MCF 10A (cell line): ENCODE measurements at regions not wholly inside any gene's neighbourhood (a gene's known extent, or its start where the extent isn't known, plus 50 kb on each side); places are given as distances from the start of the nearest gene placed in this dataset.
A peak's percentile ranks its signal among the peaks of the same experiment; 100 is the strongest.

ENCODE experiments used
- BruUV-seq: library from RNA; stranded (reverse); fragments of 400-500 nt; replicated peaks from 2 replicates; lab custom pipeline; 2021; lab: Mats Ljungman, UMichigan
- CTCF ChIA-PET: fragments of 300-600 bp; sonication (Branson Sonifier 250); formaldehyde crosslinking; extraction: SDS; loops from one replicate; lab custom pipeline; 2021; ENCODE audit warnings: antibody characterized with exemption, inconsistent platforms; lab: Yijun Ruan, JAX
- POLR2A ChIA-PET: fragments of 300-600, 350-650 bp; sonication (Branson Sonifier 250); formaldehyde crosslinking; extraction: SDS; loops from one replicate; lab custom pipeline; 2020; ENCODE audit warnings: antibody characterized with exemption, inconsistent platforms; lab: Yijun Ruan, JAX
- DNase-seq: peaks from one replicate; pipeline ENCODE4 v3.0.0-alpha.2; 2018; ENCODE audit not compliant: unreplicated experiment
- H3K27ac Mint-ChIP-seq: one replicate; pipeline ENCODE4 v1.8.0; 2022; ENCODE audit warnings: mild to moderate bottlenecking, low read depth, mixed read lengths; ENCODE audit not compliant: unreplicated experiment
- H3K27me3 Mint-ChIP-seq: one replicate; pipeline ENCODE4 v1.8.0; 2022; ENCODE audit warnings: mixed read lengths; ENCODE audit not compliant: insufficient read depth, unreplicated experiment
- H3K36me3 Mint-ChIP-seq: one replicate; pipeline ENCODE4 v1.8.0; 2022; ENCODE audit warnings: mild to moderate bottlenecking, moderate library complexity, mixed read lengths; ENCODE audit not compliant: insufficient read depth, unreplicated experiment
- H3K4me1 Mint-ChIP-seq: one replicate; pipeline ENCODE4 v1.8.0; 2022; ENCODE audit warnings: mixed read lengths; ENCODE audit not compliant: insufficient read depth, unreplicated experiment
- H3K4me3 Mint-ChIP-seq: one replicate; pipeline ENCODE4 v1.8.0; 2022; ENCODE audit warnings: mild to moderate bottlenecking, moderate library complexity, mixed read lengths; ENCODE audit not compliant: unreplicated experiment
- H3K9me3 Mint-ChIP-seq: one replicate; pipeline ENCODE4 v1.8.0; 2022; ENCODE audit warnings: mixed read lengths; ENCODE audit not compliant: unreplicated experiment
- intact Hi-C: fragments of 100-400 bp; cut with micrococcal nuclease; formaldehyde crosslinking; loops from 2 replicates; pipeline ENCODE4 v1.14.1; 2022
- TF ChIP-seq, protein P1 (sequence below): fragments of 200-600 bp; IDR thresholded peaks from one replicate; pipeline ENCODE4 v1.8.0; 2022; ENCODE audit warnings: antibody characterized with exemption, mild to moderate bottlenecking; ENCODE audit not compliant: unreplicated experiment

DNA sequence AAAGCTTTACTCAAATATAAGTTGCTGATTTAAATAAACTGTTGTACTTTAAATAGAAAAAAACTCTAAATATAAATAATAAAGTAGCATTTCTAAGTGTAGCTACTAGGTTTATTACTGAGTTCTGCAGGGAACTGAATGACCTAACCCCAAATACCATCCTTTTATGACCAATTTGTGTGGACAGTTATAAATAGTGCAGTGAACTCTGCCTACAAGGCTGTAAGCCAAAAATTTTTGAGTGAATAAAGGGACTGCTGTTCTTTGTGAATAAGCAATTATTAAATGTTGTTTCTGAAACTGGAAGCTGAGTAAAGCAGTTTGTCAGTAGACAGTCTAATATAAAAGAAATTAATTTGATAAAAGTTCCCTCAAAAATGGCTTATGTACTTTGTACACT, 90.8 kb upstream of the ELOVL5 start:
- H3K27ac Mint-ChIP-seq = no peak overlapping the region
- H3K27me3 Mint-ChIP-seq = no peaks in the 10 kb centered on the region
- DNase-seq = no peak
- peaks cover 22% of the 10 kb centered on the region for H3K4me1 Mint-ChIP-seq
- TF ChIP-seq, protein P1, sequence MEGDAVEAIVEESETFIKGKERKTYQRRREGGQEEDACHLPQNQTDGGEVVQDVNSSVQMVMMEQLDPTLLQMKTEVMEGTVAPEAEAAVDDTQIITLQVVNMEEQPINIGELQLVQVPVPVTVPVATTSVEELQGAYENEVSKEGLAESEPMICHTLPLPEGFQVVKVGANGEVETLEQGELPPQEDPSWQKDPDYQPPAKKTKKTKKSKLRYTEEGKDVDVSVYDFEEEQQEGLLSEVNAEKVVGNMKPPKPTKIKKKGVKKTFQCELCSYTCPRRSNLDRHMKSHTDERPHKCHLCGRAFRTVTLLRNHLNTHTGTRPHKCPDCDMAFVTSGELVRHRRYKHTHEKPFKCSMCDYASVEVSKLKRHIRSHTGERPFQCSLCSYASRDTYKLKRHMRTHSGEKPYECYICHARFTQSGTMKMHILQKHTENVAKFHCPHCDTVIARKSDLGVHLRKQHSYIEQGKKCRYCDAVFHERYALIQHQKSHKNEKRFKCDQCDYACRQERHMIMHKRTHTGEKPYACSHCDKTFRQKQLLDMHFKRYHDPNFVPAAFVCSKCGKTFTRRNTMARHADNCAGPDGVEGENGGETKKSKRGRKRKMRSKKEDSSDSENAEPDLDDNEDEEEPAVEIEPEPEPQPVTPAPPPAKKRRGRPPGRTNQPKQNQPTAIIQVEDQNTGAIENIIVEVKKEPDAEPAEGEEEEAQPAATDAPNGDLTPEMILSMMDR = no peak
- H3K9me3 Mint-ChIP-seq = no peaks in the 10 kb centered on the region
- POLR2A ChIA-PET = interaction anchor here (0.6 to 2.4 kb wide), 7 partner anchors 8 to 995 kb away, joined by 3 to 13 read pairs (median 3); no protein-coding TSS in a partner anchor
- no peak overlapping the region for H3K4me3 Mint-ChIP-seq
- BruUV-seq = no TSS peak
- CTCF ChIA-PET = interaction anchor here (0.5 to 2.4 kb wide), 6 partner anchors 25 to 327 kb away, joined by 3 to 15 read pairs (median 3); no protein-coding TSS in a partner anchor
- H3K36me3 Mint-ChIP-seq = no peaks in the 10 kb centered on the region
- intact Hi-C loops = loop anchor here (5.0 kb wide), 1 partner anchor 43 kb away; no protein-coding TSS in a partner anchor

DNA sequence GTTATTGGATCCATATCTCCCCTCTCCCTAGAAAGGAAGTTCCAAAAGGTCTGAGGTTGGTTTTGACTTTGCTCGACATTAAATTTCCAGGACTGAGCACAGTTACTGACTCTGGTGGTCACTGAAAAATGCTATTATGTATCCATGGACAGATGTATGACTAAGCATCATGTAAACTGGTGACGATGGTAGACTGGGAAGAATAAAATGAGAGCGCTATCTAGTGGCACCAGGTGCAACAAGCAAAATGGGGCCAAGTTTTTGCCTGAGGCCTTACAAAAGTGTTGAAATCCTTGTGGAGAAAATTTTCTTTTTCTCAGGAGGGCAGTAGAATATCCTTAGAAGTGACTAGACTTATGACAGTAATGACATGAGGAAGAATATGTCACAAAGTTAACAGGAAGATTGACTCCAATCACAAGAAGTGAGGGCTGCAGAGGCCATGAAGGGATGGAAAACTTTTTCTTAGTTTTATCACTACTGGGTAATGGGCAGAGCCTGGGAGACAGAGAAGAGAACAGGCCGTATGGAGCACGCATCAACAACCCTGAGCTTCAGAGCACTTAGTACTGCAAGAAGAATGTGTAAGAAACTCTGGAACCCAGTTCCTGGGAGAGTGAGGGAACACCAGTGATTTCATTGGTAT, 88.9 kb upstream of the ELOVL5 start:
- Mint-ChIP-seq H3K27me3 (no peaks in the 10 kb centered on the region), H3K4me1 (peaks cover 31% of the 10 kb centered on the region), H3K27ac (no peak overlapping the region), H3K4me3 (no peak overlapping the region), H3K36me3 (no peaks in the 10 kb centered on the region), H3K9me3 (no peaks in the 10 kb centered on the region)
- ChIA-PET POLR2A (interaction anchor here (0.6 to 2.4 kb wide), 6 partner anchors 11 to 356 kb away, joined by 3 to 13 read pairs (median 4); no protein-coding TSS in a partner anchor), CTCF (interaction anchor here (0.8 to 2.4 kb wide), 8 partner anchors 8 to 271 kb away, joined by 3 to 15 read pairs (median 4); no protein-coding TSS in a partner anchor)
- BruUV-seq = no TSS peak
- intact Hi-C loops = loop anchor here (1.0 to 5.0 kb wide), 2 partner anchors 45 to 265 kb away; no protein-coding TSS in a partner anchor
- peak; percentile 81 for DNase-seq
- TF ChIP-seq, protein P1 = peak; percentile 12

DNA sequence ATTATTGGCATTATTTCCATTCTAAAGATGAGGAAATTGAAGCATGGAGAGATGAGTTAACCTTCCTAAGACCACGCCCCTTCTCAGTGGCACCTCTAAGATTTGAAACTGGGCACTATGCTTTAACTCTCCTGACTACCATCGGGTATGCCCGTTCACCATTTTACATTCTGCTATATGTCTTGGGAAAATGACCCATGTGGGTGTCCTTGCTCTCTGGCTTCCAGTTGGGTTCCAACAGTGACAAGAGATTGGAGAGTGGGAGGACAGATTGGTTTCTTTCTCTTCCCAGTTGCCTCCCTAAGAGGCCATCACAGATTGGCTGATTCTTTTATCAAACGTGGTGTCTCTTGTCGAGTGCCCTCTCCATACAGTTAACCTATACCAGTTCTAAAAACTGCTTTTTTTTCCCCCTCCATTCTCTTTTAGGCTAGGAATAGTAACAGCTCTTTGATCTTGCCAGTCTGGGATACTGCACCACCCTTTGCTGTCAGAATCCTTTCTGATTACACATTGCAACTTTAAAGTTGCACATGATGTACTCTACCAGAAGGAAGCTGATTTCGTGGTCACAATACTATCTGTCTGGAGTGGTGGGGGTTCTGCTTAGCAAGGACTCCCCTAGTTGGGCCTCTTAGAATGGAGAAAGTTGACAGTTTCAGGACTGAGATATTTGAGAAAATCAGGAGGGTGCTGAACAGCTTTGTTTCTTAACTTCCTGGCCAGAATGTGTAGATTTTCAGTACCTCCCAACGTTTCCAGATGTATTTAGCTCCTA, 88.0 kb upstream of the ELOVL5 start:
- H3K27me3 Mint-ChIP-seq = no peaks in the 10 kb centered on the region
- intact Hi-C loops = loop anchor here (1.0 to 5.0 kb wide), 2 partner anchors 46 to 264 kb away; no protein-coding TSS in a partner anchor
- H3K9me3 Mint-ChIP-seq = no peaks in the 10 kb centered on the region
- POLR2A ChIA-PET = interaction anchor here (0.6 to 1.8 kb wide), 6 partner anchors 10 to 264 kb away, joined by 3 to 7 read pairs (median 4); no protein-coding TSS in a partner anchor
- no peak for DNase-seq
- H3K4me1 Mint-ChIP-seq = peaks cover 31% of the 10 kb centered on the region
- BruUV-seq = no TSS peak
- no peak overlapping the region for H3K4me3 Mint-ChIP-seq
- CTCF ChIA-PET = interaction anchor here (0.8 to 1.8 kb wide), 6 partner anchors 9 to 264 kb away, joined by 3 to 14 read pairs (median 4); no protein-coding TSS in a partner anchor
- H3K27ac Mint-ChIP-seq = no peak overlapping the region
- TF ChIP-seq, protein P1 = no peak
- H3K36me3 Mint-ChIP-seq = no peaks in the 10 kb centered on the region
